ENCODE measurements at regions not wholly inside any gene's neighbourhood (a gene's known extent, or its start where the extent isn't known, plus 50 kb on each side); places are given as distances from the start of the nearest gene placed in this dataset.
"Not testable (repeated sequence)": the region's sequence is repeated elsewhere in the genome, so short reads cannot be mapped to it uniquely, and the experiment has no call there.

- not testable (repeated sequence) for DNase-seq (ENCODE audit: low spot score)
Observed at GRCh38 chr19:28540385-28540784, 672.6 kb downstream of the UQCRFS1 start.

- no peak for DNase-seq (ENCODE audit: low spot score)
Observed at GRCh38 chr19:28539759-28540158, 673.2 kb downstream of the UQCRFS1 start.

GRCh38 chr19:28538579-28538978 is 674.4 kb downstream of the UQCRFS1 start:
- DNase-seq (ENCODE audit: low spot score): not testable (repeated sequence)

- DNase-seq (ENCODE audit: low spot score): no peak
Observed at GRCh38 chr19:28537896-28538295, 675.1 kb downstream of the UQCRFS1 start.

GRCh38 chr19:28537079-28537478 is 675.9 kb downstream of the UQCRFS1 start:
- no peak for DNase-seq (ENCODE audit: low spot score)

- DNase-seq (ENCODE audit: low spot score): no peak
Observed at GRCh38 chr19:28535352-28535775, 677.6 kb downstream of the UQCRFS1 start.

- no peak for DNase-seq (ENCODE audit: low spot score)
Observed at GRCh38 chr19:28534766-28535351, 678.1 kb downstream of the UQCRFS1 start.

- DNase-seq (ENCODE audit: low spot score): no peak
Observed at GRCh38 chr19:28532765-28533341, 680.1 kb downstream of the UQCRFS1 start.

GRCh38 chr19:28531979-28532378 is 681.0 kb downstream of the UQCRFS1 start:
- no peak for DNase-seq (ENCODE audit: low spot score)

GRCh38 chr19:28530406-28531035 is 682.4 kb downstream of the UQCRFS1 start:
- no peak for DNase-seq (ENCODE audit: low spot score)

- no peak for DNase-seq (ENCODE audit: low spot score)
Observed at GRCh38 chr19:28526038-28526437, 686.9 kb downstream of the UQCRFS1 start.

GRCh38 chr19:28523619-28524018 is 689.3 kb downstream of the UQCRFS1 start:
- DNase-seq (ENCODE audit: low spot score): no peak

GRCh38 chr19:28522545-28522922 is 690.4 kb downstream of the UQCRFS1 start:
- no peak for DNase-seq (ENCODE audit: low spot score)

GRCh38 chr19:28521614-28522544 is 691.1 kb downstream of the UQCRFS1 start:
- DNase-seq (ENCODE audit: low spot score): no peak

- no peak for DNase-seq (ENCODE audit: low spot score)
Observed at GRCh38 chr19:28520998-28521568, 691.9 kb downstream of the UQCRFS1 start.

- DNase-seq (ENCODE audit: low spot score): no peak
Observed at GRCh38 chr19:28519952-28520861, 692.7 kb downstream of the UQCRFS1 start.

GRCh38 chr19:28519218-28519779 is 693.7 kb downstream of the UQCRFS1 start:
- DNase-seq (ENCODE audit: low spot score): no peak

GRCh38 chr19:28516415-28516872 is 696.5 kb downstream of the UQCRFS1 start:
- DNase-seq (ENCODE audit: low spot score): no peak

- DNase-seq (ENCODE audit: low spot score): no peak
Observed at GRCh38 chr19:28514166-28514565, 698.8 kb downstream of the UQCRFS1 start.

GRCh38 chr19:28511655-28512054 is 701.3 kb downstream of the UQCRFS1 start:
- no peak for DNase-seq (ENCODE audit: low spot score)

Measured in D341Med (cell line).